ENCODE measurements at regions not wholly inside any gene's neighbourhood (a gene's known extent, or its start where the extent isn't known, plus 50 kb on each side); places are given as distances from the start of the nearest gene placed in this dataset.

GRCh38 chr18:54517521-54517920 is 73.5 kb upstream of the DYNAP start:
- Histone ChIP-seq H3K4me3 (ENCODE audit: insufficient read depth, low read length, poor library complexity, severe bottlenecking) (no peak overlapping the region), H3K9me2 (replicated peaks; ENCODE audit: insufficient read depth, low read length) (no peaks in the 10 kb centered on the region), H3K27ac (ENCODE audit: low read depth, low read length) (no peak overlapping the region), H3K9me3 (ENCODE audit: insufficient read depth, low read length) (no peaks in the 10 kb centered on the region), H3K9ac (ENCODE audit: low read length) (no peak overlapping the region), H3K4me2 (ENCODE audit: low read depth, low read length, poor library complexity, severe bottlenecking) (no peak overlapping the region), H3K36me3 (ENCODE audit: low read length) (no peaks in the 10 kb centered on the region), H3F3A (ENCODE audit: insufficient read depth) (no peaks in the 10 kb centered on the region), H4K20me1 (ENCODE audit: low read depth, low read length) (no peaks in the 10 kb centered on the region), H2AFZ (ENCODE audit: low read depth, low read length, severe bottlenecking) (no peak overlapping the region), H3K27me3 (ENCODE audit: low read length) (no peaks in the 10 kb centered on the region), H3K79me2 (ENCODE audit: insufficient read depth, low read length) (no peaks in the 10 kb centered on the region)
- TF ChIP-seq EZH2phosphoT487 (conservative IDR thresholded peaks at IDR 0.05; ENCODE audit: low read length): no peak
- TF ChIP-seq CTCF (IDR thresholded peaks at IDR 0.05; ENCODE audit: insufficient read depth, low read length, poor library complexity, severe bottlenecking): no peak

- no peaks in the 10 kb centered on the region for H3K9me2 ChIP-seq (replicated peaks; ENCODE audit: insufficient read depth, low read length)
- H2AFZ ChIP-seq (ENCODE audit: low read depth, low read length, severe bottlenecking): no peak overlapping the region
- no peak overlapping the region for H3K4me2 ChIP-seq (ENCODE audit: low read depth, low read length, poor library complexity, severe bottlenecking)
- no peaks in the 10 kb centered on the region for H4K20me1 ChIP-seq (ENCODE audit: low read depth, low read length)
- H3K4me3 ChIP-seq (ENCODE audit: insufficient read depth, low read length, poor library complexity, severe bottlenecking): no peak overlapping the region
- no peak for TF ChIP-seq EZH2phosphoT487 (conservative IDR thresholded peaks at IDR 0.05; ENCODE audit: low read length)
- TF ChIP-seq CTCF (IDR thresholded peaks at IDR 0.05; ENCODE audit: insufficient read depth, low read length, poor library complexity, severe bottlenecking): no peak
- H3K27ac ChIP-seq (ENCODE audit: low read depth, low read length): no peak overlapping the region
- H3K9ac ChIP-seq (ENCODE audit: low read length): no peak overlapping the region
- no peaks in the 10 kb centered on the region for H3K79me2 ChIP-seq (ENCODE audit: insufficient read depth, low read length)
- H3K27me3 ChIP-seq (ENCODE audit: low read length): no peaks in the 10 kb centered on the region
- H3K36me3 ChIP-seq (ENCODE audit: low read length): no peaks in the 10 kb centered on the region
- H3K9me3 ChIP-seq (ENCODE audit: insufficient read depth, low read length): no peaks in the 10 kb centered on the region
- H3F3A ChIP-seq (ENCODE audit: insufficient read depth): no peaks in the 10 kb centered on the region
Observed at GRCh38 chr18:54521846-54522245, 69.2 kb upstream of the DYNAP start.

GRCh38 chr18:54528942-54529376 is 62.1 kb upstream of the DYNAP start:
- TF ChIP-seq CTCF (IDR thresholded peaks at IDR 0.05; ENCODE audit: insufficient read depth, low read length, poor library complexity, severe bottlenecking) (no peak), EZH2phosphoT487 (conservative IDR thresholded peaks at IDR 0.05; ENCODE audit: low read length) (no peak)

More at GRCh38 chr18:54528942-54529376, 62.1 kb upstream of the DYNAP start:
- H3K27me3 ChIP-seq (ENCODE audit: low read length): no peaks in the 10 kb centered on the region
- H2AFZ ChIP-seq (ENCODE audit: low read depth, low read length, severe bottlenecking): no peak overlapping the region
- H3K9me2 ChIP-seq (replicated peaks; ENCODE audit: insufficient read depth, low read length): no peaks in the 10 kb centered on the region
- no peaks in the 10 kb centered on the region for H3F3A ChIP-seq (ENCODE audit: insufficient read depth)
- H3K9me3 ChIP-seq (ENCODE audit: insufficient read depth, low read length): no peaks in the 10 kb centered on the region
- no peaks in the 10 kb centered on the region for H3K36me3 ChIP-seq (ENCODE audit: low read length)
- no peaks in the 10 kb centered on the region for H3K79me2 ChIP-seq (ENCODE audit: insufficient read depth, low read length)
- H3K9ac ChIP-seq (ENCODE audit: low read length): no peak overlapping the region
- H3K4me2 ChIP-seq (ENCODE audit: low read depth, low read length, poor library complexity, severe bottlenecking): no peak overlapping the region
- no peak overlapping the region for H3K4me3 ChIP-seq (ENCODE audit: insufficient read depth, low read length, poor library complexity, severe bottlenecking)
- no peaks in the 10 kb centered on the region for H4K20me1 ChIP-seq (ENCODE audit: low read depth, low read length)
- H3K27ac ChIP-seq (ENCODE audit: low read depth, low read length): no peak overlapping the region
